Dendritic cell treated with granulocyte-macrophage colony-stimulating factor and Interleukin-4, amounts not matched to agents 40 ng/mL and 50 ng/mL, for 4 days (primary cell): ENCODE measurements at regions not wholly inside any gene's neighbourhood (a gene's known extent, or its start where the extent isn't known, plus 50 kb on each side); places are given as distances from the start of the nearest gene placed in this dataset.
"Not testable (repeated sequence)": the region's sequence is repeated elsewhere in the genome, so short reads cannot be mapped to it uniquely, and the experiment has no call there.

ENCODE experiments used
- H3K27ac Mint-ChIP-seq: one replicate; pipeline ENCODE4 v1.8.0; 2022; ENCODE audit warnings: mild to moderate bottlenecking, mixed read lengths
- H3K27me3 Mint-ChIP-seq: one replicate; pipeline ENCODE4 v1.8.0; 2022; ENCODE audit warnings: mild to moderate bottlenecking, mixed read lengths
- H3K36me3 Mint-ChIP-seq: one replicate; pipeline ENCODE4 v1.8.0; 2022; ENCODE audit warnings: low read depth, mixed read lengths
- H3K4me1 Mint-ChIP-seq: one replicate; pipeline ENCODE4 v1.8.0; 2022; ENCODE audit warnings: low read depth, mixed read lengths
- H3K4me3 Mint-ChIP-seq: one replicate; pipeline ENCODE4 v1.8.0; 2022; ENCODE audit warnings: mild to moderate bottlenecking, moderate library complexity, mixed read lengths
- H3K9me3 Mint-ChIP-seq: one replicate; pipeline ENCODE4 v1.8.0; 2022; ENCODE audit warnings: mixed read lengths
- intact Hi-C: fragments of 100-400 bp; cut with micrococcal nuclease; formaldehyde crosslinking; loops from one replicate; pipeline ENCODE4 v1.15.0; 2022

- H3K9me3 Mint-ChIP-seq, result peaks cover 20% of the 10 kb centered on the region
- no peak overlapping the region for H3K27ac Mint-ChIP-seq
- no peaks in the 10 kb centered on the region for H3K36me3 Mint-ChIP-seq
- H3K27me3 Mint-ChIP-seq, result no peaks in the 10 kb centered on the region
- intact Hi-C loops, result no loop called here
- no peak overlapping the region for H3K4me3 Mint-ChIP-seq
- H3K4me1 Mint-ChIP-seq, result no peaks in the 10 kb centered on the region
Observed at GRCh38 chr9:75529463-75529862, 361.0 kb upstream of the PCSK5 start.

- H3K4me1 Mint-ChIP-seq, result no peaks in the 10 kb centered on the region
- no peak overlapping the region for H3K4me3 Mint-ChIP-seq
- no peaks in the 10 kb centered on the region for H3K27me3 Mint-ChIP-seq
- H3K27ac Mint-ChIP-seq, result no peak overlapping the region
- intact Hi-C loops, result no loop called here
- peaks cover 1% of the 10 kb centered on the region for H3K9me3 Mint-ChIP-seq
- H3K36me3 Mint-ChIP-seq, result no peaks in the 10 kb centered on the region
Observed at GRCh38 chr9:75531588-75531987, 358.9 kb upstream of the PCSK5 start.

GRCh38 chr9:75532233-75533050 is 358.0 kb upstream of the PCSK5 start:
- Mint-ChIP-seq H3K27ac (no peak overlapping the region), H3K27me3 (no peaks in the 10 kb centered on the region), H3K4me3 (no peak overlapping the region), H3K4me1 (no peaks in the 10 kb centered on the region), H3K9me3 (no peaks in the 10 kb centered on the region), H3K36me3 (no peaks in the 10 kb centered on the region)
- intact Hi-C loops, result no loop called here

- Mint-ChIP-seq H3K4me1 (no peaks in the 10 kb centered on the region), H3K36me3 (no peaks in the 10 kb centered on the region), H3K27me3 (no peaks in the 10 kb centered on the region), H3K4me3 (no peak overlapping the region), H3K9me3 (no peaks in the 10 kb centered on the region), H3K27ac (no peak overlapping the region)
- intact Hi-C loops, result no loop called here
Observed at GRCh38 chr9:75539523-75539922, 350.9 kb upstream of the PCSK5 start.

- H3K9me3 Mint-ChIP-seq, result no peaks in the 10 kb centered on the region
- no peak overlapping the region for H3K27ac Mint-ChIP-seq
- H3K4me3 Mint-ChIP-seq, result no peak overlapping the region
- intact Hi-C loops, result no loop called here
- no peaks in the 10 kb centered on the region for H3K36me3 Mint-ChIP-seq
- no peaks in the 10 kb centered on the region for H3K27me3 Mint-ChIP-seq
- no peaks in the 10 kb centered on the region for H3K4me1 Mint-ChIP-seq
Observed at GRCh38 chr9:75540185-75540584, 350.3 kb upstream of the PCSK5 start.

GRCh38 chr9:75541734-75542133 is 348.7 kb upstream of the PCSK5 start:
- Mint-ChIP-seq H3K9me3 (no peaks in the 10 kb centered on the region), H3K4me3 (no peak overlapping the region), H3K4me1 (no peaks in the 10 kb centered on the region), H3K27ac (no peak overlapping the region), H3K27me3 (no peaks in the 10 kb centered on the region), H3K36me3 (no peaks in the 10 kb centered on the region)
- intact Hi-C loops, result no loop called here

GRCh38 chr9:75544815-75545214 is 345.7 kb upstream of the PCSK5 start:
- intact Hi-C loops, result no loop called here
- no peak overlapping the region for H3K27ac Mint-ChIP-seq
- H3K4me3 Mint-ChIP-seq, result no peak overlapping the region
- no peaks in the 10 kb centered on the region for H3K36me3 Mint-ChIP-seq
- no peaks in the 10 kb centered on the region for H3K27me3 Mint-ChIP-seq
- no peaks in the 10 kb centered on the region for H3K4me1 Mint-ChIP-seq
- H3K9me3 Mint-ChIP-seq, result peaks cover 13% of the 10 kb centered on the region

- H3K4me1 Mint-ChIP-seq, result no peaks in the 10 kb centered on the region
- intact Hi-C loops, result no loop called here
- H3K4me3 Mint-ChIP-seq, result no peak overlapping the region
- no peak overlapping the region for H3K27ac Mint-ChIP-seq
- H3K27me3 Mint-ChIP-seq, result no peaks in the 10 kb centered on the region
- H3K36me3 Mint-ChIP-seq, result no peaks in the 10 kb centered on the region
- peaks cover 17% of the 10 kb centered on the region for H3K9me3 Mint-ChIP-seq
Observed at GRCh38 chr9:75545287-75545686, 345.2 kb upstream of the PCSK5 start.

GRCh38 chr9:75548871-75549270 is 341.6 kb upstream of the PCSK5 start:
- no peak overlapping the region for H3K27ac Mint-ChIP-seq
- no peaks in the 10 kb centered on the region for H3K27me3 Mint-ChIP-seq
- H3K36me3 Mint-ChIP-seq, result no peaks in the 10 kb centered on the region
- no peak overlapping the region for H3K4me3 Mint-ChIP-seq
- H3K9me3 Mint-ChIP-seq, result peaks cover 17% of the 10 kb centered on the region
- no peaks in the 10 kb centered on the region for H3K4me1 Mint-ChIP-seq
- intact Hi-C loops, result no loop called here

GRCh38 chr9:75551861-75552260 is 338.6 kb upstream of the PCSK5 start:
- Mint-ChIP-seq H3K27me3 (no peaks in the 10 kb centered on the region), H3K9me3 (peaks cover 32% of the 10 kb centered on the region), H3K4me1 (no peaks in the 10 kb centered on the region), H3K27ac (no peak overlapping the region), H3K36me3 (no peaks in the 10 kb centered on the region), H3K4me3 (no peak overlapping the region)
- intact Hi-C loops, result no loop called here

GRCh38 chr9:75552941-75553340 is 337.5 kb upstream of the PCSK5 start:
- intact Hi-C loops, result no loop called here
- no peak overlapping the region for H3K4me3 Mint-ChIP-seq
- H3K36me3 Mint-ChIP-seq, result no peaks in the 10 kb centered on the region
- H3K9me3 Mint-ChIP-seq, result peaks cover 36% of the 10 kb centered on the region
- H3K4me1 Mint-ChIP-seq, result no peaks in the 10 kb centered on the region
- H3K27ac Mint-ChIP-seq, result no peak overlapping the region
- no peaks in the 10 kb centered on the region for H3K27me3 Mint-ChIP-seq

- intact Hi-C loops, H3K27me3 Mint-ChIP-seq, H3K36me3 Mint-ChIP-seq, H3K4me1 Mint-ChIP-seq, H3K27ac Mint-ChIP-seq, H3K4me3 Mint-ChIP-seq: not testable (repeated sequence)
- H3K9me3 Mint-ChIP-seq, result peaks cover 17% of the 10 kb centered on the region
Observed at GRCh38 chr9:75566813-75567212, 323.7 kb upstream of the PCSK5 start.

GRCh38 chr9:75570538-75570937 is 319.9 kb upstream of the PCSK5 start:
- intact Hi-C loops, result no loop called here
- Mint-ChIP-seq H3K4me3 (no peak overlapping the region), H3K4me1 (no peaks in the 10 kb centered on the region), H3K9me3 (peaks cover 13% of the 10 kb centered on the region), H3K36me3 (no peaks in the 10 kb centered on the region), H3K27me3 (no peaks in the 10 kb centered on the region), H3K27ac (no peak overlapping the region)

GRCh38 chr9:75574569-75574968 is 315.9 kb upstream of the PCSK5 start:
- no peak overlapping the region for H3K27ac Mint-ChIP-seq
- H3K36me3 Mint-ChIP-seq, result no peaks in the 10 kb centered on the region
- no peaks in the 10 kb centered on the region for H3K27me3 Mint-ChIP-seq
- H3K4me1 Mint-ChIP-seq, result no peaks in the 10 kb centered on the region
- intact Hi-C loops, result no loop called here
- H3K9me3 Mint-ChIP-seq, result peaks cover 13% of the 10 kb centered on the region
- H3K4me3 Mint-ChIP-seq, result no peak overlapping the region

GRCh38 chr9:75582870-75583269 is 307.6 kb upstream of the PCSK5 start:
- peaks cover 3% of the 10 kb centered on the region for H3K27me3 Mint-ChIP-seq

More at GRCh38 chr9:75582870-75583269, 307.6 kb upstream of the PCSK5 start:
- Mint-ChIP-seq H3K9me3 (no peaks in the 10 kb centered on the region), H3K4me3 (no peak overlapping the region), H3K36me3 (no peaks in the 10 kb centered on the region), H3K4me1 (no peaks in the 10 kb centered on the region), H3K27ac (no peak overlapping the region)
- intact Hi-C loops, result no loop called here
